ENCODE measurements at regions not wholly inside any gene's neighbourhood (a gene's known extent, or its start where the extent isn't known, plus 50 kb on each side); places are given as distances from the start of the nearest gene placed in this dataset.

DNA sequence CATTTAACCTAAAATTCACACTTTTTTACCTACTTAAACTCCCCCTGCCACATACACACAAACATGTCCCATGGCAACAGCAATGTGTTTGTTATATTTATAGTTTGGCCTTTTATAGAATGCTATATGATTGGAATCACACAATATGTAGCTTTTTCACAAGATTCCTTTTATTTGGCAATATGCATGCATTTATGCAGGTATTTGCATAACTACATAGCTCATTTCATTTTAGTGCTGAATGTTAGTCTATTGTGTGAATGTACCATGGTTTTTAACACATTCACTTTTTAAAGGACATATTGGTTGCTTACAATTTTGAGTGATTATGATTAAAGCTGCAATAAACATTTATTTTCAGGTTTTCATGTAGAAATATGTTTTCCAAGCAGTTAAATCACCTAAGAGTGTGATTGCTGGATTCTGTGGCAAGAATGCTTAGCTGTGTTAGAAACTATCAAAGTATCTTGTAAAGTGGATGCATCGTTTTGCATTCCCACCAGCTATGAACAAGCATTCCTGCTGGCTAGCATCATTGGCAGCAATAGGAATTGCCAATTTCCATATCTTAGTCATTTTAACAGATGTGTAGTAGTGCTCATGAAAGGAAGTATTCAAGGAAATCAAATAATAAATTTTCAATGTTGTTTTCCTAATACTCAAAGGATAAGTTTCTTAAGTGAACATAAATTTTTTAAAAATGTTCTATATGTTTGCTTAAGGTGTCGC is 557.0 kb downstream of the SLITRK1 start:
- no peak for DNase-seq

DNA sequence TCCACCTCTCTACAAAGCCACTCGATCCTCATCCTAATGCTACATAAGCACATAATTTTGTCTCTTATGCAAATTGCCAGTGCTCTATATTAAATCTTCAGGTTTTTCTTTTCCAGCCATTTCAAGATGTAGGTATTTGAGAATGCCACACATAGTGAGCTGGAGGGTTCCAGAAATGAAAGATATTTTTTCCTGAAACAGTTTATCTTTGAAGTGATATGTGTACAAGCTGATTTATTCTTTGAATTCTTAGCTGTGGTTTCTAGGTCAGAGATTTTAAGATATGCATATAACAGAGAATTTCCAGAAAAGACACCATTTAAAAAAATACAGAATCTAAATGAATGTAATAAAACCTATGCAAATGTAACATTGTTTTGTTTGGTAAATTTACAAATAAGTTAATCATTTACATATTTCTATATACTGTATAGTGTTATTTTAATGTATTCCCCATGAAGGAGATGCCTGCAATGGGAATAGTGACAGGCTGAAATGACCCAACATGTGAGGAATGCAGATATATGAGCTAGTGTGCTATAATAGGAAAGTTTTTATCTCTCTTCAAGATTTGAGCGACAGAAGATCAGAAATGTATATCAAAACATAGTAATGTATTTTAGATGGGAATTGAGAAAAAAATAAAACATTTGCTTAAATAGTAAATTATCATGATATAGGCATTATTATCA is 570.2 kb downstream of the SLITRK1 start:
- no peak for DNase-seq

DNA sequence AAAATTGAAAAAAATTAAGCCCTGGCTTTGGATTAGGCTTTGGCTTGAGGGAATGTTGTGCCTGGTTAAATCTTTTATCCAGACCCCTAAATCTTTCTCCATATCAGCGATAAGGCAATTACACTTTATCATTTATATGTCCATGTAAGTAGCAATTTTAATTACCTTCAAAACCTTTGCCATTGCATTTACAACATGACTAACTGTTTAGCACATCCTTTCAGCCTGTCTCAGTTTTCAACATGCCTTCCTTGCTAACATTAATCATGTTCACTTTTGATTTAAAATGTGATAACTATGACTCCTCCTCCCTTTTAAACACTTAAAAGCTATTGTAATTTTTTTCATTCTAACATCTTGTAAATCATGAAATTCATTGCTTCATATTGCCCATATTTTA is 583.7 kb downstream of the SLITRK1 start:
- no peak for DNase-seq

DNA sequence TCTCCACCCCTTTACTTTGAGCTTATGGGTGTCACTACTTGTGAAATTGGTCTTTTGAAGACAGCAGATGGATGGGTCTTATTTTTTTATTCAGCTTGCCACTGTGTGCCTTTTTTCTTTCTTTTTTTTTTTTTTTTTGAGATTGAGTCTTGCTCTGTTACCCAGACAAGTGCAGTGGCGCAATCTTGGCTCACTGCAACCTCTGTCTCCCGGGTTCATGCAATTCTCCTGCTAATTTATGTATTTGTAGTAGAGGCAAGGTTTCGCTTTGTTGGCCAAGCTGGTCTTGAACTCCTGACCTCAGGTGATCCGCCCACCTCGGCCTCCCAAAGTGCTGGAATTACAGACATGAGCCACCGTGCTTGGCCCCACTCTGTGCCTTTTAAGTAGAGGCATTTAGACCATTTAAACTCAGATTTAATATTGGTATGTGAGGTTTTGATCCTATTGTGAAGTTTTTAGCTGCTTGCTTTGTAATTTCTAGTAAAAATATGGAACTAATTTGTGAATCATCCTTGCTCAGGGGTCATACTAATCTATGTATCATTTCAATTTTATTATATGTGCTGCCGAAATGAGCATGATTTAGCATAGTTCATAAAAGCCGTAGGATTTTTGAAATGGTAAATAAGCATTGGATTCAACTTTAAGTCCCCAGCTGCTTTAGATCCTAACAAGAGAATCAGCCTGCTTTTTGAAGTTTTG is 584.5 kb downstream of the SLITRK1 start:
- no peak for DNase-seq

DNA sequence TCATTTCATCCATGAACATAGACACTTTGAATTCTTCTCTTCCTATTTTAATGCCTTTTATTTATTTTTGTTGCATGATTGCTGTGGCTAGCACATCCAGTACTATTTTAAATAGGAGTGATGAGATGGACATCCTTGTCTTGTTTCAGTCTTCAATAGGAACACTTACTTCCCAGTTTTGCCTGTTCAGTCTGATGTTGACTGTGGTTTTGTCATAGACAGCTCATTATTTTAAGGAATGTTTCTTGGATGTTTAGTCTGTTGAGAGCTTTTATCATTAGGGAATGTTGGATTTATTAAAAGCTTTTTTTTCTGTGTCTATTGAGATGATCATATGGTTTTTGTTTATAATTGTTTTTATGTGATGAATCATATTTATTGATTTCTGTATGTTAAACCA is 586.6 kb downstream of the SLITRK1 start:
- no peak for DNase-seq

DNA sequence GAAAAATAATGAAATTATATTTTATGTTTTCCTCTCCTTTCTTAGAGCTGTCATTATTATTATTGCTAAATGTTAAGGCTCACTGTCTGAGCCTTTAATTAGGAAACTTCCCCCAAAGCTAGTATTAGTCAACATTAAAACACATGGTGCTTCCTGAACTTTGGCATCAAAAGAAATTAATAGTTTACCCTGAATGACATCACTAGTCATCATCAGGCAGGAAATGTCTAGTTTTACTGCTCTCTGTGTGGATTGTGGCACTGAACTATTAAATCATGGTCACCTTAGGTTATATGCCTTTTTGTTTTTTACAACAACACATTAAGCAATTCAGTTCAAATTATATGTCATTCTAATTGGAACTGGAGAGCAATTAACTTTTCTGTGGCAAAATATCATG is 595.5 kb downstream of the SLITRK1 start:
- DNase-seq = no peak

DNA sequence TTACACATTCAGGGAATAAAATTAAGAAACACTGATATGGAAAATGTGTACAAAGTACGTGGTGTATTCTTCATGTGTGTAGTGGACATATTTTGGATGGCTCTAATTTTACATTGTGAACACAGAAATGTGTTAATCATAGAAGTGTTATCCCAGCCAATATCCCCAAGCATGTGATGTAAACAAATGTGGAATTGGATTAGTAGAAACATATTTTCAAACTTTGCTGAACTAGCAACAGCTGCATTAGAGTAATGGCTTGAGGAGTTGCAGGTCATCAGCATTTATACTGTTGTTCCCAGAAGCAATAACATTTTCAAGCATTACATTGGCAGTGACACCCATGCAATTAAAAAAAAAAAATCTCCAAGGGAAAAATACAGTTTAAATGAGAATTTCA is 600.6 kb downstream of the SLITRK1 start:
- no peak for DNase-seq

DNA sequence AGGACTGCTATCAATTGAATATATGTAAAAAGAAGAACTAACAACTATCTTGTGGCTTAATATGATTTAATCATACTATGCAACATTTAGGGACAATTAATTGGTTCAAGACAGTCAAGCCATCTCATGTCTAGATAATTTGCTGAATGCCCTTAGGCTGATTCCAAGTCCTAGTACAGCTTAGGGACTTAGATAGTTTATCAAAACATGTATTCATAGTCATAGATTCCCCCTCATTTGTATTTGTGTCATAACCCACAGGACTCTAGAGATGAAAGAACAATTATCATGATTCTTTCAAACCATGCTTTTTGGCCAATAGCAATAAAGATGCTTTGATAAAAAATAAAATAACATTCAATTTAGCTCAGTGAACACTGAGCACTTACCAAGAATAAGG is 607.6 kb downstream of the SLITRK1 start:
- no peak for DNase-seq

DNA sequence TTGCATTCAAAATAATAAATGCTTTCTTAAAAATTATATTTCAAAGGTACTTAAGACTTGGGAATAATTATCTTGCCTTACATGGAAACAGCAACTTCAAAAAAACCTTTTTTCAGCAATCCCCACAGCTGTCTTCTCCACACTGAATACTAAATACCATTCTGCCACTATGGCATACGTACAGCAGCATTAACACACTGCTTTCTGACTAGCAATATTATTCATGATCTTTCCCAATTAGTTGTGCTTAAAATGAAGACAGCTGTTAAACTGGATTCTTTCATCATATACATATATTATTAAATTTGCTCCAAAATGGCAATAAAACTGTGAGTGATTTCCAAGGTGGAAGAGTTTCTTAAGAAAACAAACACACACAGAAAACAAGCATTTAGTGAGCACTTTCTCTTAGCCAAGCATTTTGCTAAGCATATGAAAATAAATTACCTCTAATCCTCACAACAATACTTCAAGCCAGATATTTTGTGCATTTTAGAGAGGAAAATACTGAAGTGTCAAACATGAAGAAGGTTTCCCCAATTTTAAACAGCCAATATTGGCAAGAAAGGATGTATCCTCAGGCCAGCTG is 609.5 kb downstream of the SLITRK1 start:
- no peak for DNase-seq

DNA sequence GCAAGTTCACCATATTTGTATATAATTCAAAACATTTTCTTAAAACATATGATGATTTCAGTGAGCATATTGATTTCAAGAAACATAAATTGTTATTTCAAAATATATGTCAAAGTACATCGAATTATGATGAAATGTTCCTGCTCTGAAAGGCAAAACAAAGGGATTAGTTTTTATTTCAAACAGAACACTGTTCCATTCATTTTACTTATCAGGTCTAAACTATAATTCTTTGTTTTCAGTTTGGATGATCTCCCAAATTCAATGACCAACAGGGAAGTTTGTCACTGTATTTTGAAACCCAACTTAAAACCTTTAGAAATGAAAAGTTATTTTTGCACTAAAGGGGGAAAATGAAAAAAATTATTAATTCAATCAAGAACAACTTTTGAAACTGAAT is 610.2 kb downstream of the SLITRK1 start:
- DNase-seq = no peak

DNA sequence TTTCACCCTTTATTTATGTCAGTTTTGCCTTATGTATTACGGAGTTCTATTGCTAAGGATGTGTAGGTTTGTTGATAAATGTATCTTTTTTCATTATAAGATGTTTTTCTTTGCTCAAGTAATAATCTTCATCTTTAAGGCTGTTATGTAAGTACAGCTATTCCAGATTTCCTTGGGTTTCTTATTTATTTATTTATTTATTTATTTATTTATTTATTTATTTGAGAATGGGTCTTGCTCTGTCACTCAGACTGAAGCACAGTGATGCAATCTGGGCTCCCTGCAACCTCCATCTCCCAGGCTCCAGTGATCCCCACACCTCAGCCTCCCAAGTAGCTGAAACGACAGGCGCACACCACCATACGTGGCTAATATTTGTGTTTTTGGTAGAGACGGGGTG is 617.0 kb downstream of the SLITRK1 start:
- no peak for DNase-seq

DNA sequence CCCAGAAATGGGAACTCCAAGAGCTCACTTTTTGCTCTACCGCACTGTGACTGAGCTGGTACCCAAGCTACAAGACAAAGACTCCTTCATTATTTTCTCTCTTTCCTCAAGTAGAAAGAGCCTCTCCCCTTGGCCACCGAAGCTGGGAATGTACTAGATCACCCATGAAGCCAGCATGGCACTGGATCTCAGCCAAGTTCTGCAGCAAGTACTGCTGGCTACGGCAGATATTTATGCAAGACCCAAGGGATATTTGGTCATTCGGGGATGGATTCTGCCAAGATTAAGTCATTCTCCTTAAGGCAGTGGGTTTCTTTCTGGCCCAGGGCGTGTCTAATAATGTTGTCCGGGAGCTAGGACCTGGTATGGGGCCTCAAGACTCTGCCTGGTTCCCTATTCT is 633.5 kb downstream of the SLITRK1 start:
- no peak for DNase-seq

DNA sequence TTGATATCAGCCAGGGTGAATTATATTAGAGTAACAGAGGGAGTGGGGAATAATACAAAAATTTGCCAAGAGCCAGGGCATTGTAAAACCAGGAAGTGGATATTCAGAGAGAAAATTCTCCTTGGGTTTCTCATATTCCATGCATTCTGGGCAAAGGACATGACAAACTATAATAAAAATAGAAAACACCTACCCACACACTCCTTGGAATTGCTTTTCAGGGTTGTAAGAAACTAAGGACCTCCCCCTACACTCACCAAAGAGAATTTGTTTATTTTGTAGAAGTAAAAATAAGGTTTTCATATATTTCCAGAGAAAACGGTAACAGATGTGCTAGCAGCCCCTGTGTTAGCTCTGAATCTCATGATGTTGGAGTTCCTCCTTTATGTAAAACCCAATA is 649.6 kb downstream of the SLITRK1 start:
- DNase-seq = no peak

DNA sequence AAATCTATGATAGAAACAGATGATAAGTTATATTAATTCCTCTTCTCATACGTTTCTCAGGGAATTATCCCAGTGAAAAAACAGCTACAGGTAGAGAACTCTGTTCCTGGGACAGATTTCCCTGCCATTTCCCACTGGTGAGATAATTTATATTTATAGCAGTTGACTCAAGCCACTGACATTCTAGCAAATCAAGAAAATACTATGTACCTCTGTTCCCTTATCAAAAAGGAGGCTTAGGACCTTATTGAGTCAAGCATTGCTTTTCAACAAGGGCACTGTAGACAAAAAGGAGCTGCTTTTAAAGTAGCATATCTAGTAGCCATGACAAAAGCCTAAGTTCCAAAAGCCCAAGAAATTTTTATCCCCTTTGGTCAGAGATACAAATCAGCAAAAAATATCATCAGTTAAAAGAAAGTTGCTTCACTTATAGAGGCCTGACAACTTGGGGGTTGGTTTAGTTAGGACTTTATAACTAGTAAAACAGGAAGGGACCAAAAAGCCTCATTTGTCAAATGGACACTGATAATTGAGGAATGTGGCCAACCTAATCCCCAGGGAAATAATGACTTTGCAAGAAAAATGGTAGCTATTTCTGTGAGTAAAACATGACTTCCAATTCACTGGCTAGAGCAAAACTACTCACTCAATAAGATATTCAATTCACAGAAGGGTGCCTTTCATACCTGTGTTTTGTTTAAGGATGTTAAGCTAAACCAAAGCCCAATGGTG is 652.5 kb downstream of the SLITRK1 start:
- DNase-seq = no peak

DNA sequence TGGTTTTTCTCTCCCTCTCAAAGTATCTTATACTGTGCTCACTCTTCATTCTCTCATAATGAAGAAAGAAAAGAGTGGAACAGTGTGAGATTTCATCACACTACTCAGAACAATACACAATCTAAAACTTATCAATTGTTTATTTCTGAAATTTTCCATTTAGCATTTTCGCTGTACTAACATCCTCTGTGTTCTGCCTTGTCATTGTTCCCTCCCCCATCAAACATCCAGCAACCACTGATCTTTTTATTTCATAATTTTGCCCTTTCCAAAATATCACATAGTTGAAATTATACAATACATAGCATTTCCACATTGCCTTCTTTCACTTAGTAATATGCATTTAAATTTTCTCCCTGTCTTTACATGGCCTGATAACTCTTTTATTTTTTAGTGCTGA is 658.7 kb downstream of the SLITRK1 start:
- no peak for DNase-seq

DNA sequence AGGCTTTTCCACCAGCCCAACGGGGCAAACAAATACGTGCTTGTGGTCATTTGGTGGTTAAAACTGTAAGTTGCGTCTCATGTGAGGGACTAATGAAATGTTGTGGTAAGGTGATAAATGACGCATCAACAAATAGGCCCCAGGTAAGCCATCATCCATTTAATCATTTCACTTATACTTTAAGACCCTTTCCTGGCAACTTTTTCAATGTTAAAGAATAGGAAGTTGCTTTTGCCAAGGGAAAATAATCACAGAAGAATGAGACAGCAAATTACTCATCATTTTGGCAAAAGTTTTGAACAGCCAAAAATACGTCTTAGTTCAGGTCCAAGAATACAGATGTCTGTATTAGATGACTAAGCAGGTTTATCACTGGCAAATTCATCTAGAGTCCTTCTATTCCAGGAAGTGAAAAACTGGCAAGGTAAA is 660.4 kb downstream of the SLITRK1 start:
- no peak for DNase-seq

DNA sequence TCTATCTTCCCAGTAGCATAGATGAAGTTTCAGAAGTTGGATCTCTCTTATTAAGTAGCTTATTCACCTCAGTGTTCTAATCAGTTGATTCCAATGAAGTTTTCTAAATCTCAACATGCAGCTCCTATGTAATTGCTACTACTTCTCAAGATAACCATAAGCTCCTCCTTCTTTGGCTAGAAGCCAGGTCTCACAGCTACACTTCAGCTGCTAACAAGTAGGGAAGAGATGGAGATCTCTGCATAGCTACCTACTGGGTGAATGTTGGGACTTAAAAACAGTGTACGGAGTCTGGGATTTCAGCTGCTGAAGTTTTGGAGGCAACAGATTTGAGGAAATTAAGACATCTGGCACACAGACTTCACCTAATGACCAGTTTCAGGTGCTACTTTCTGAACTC is 661.0 kb downstream of the SLITRK1 start:
- DNase-seq = no peak

DNA sequence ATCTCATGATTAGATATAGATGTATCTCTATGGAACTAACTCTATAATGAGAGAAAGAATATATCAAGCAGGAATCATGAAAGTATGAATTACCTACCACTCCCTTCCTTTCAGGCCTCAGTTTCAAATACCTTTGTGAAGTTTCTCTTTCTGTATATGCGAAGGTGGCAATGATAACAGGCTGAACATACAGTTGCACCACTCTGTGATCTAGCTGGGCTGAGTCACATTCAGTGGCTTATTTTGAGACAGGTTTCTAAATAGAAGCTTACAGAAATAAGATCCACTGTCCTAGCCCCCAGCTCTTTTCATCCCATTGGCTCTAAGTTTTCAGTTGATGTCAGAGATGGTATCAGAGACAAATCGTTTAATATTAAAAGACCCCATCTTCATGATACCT is 662.0 kb downstream of the SLITRK1 start:
- DNase-seq = no peak

DNA sequence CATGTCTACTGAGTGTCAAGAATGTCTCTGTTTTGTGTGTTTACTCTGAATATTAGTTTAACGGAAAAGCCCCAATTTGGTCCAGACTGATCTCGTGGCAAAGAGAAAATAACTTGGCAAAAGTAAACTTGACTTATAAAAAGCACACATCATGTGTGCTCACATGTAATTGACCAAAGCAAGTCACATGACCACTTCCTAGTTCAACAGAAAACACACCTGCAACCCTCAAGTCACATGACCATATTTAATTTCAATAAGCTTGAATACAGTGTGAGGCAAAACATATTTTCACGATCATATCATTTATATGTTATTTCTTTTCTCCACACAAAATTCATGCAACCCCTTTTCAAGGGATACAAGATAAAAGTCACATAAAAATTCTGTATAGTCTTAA is 662.4 kb downstream of the SLITRK1 start:
- no peak for DNase-seq

DNA sequence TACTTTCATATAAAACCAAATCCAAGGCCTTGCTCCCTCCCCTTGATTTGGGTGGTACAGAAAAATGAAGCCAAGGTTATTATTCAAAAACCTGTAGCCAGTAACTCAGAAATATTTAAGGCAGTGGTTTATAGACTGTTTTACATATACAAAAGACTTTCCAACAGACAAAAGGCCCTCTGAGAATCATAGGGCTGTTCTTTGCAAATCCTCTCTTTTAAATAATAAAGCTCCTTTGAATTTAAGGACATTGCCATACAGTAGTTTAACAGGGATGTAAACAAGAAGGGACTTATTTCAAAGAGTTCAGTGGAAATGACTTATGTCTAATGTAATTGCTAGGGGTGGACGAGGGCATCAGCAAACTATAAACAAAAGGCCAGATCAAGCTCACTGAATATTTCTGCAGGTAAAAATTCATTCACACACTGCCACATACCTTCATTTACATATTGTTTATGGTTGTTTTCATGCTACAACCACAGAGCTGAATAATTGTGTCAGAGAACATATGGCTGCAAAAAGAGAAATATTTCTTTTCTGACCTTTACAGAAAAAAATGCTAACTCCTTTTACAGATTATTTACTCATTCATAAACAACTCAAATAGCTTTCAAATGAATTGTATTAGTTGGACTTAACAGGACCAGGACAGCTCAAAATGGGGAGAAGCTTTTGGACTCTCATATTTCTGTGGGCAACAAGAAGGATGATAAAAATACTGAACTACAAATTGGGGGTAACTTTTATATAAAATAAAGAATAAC is 665.6 kb downstream of the SLITRK1 start:
- no peak for DNase-seq

DNA sequence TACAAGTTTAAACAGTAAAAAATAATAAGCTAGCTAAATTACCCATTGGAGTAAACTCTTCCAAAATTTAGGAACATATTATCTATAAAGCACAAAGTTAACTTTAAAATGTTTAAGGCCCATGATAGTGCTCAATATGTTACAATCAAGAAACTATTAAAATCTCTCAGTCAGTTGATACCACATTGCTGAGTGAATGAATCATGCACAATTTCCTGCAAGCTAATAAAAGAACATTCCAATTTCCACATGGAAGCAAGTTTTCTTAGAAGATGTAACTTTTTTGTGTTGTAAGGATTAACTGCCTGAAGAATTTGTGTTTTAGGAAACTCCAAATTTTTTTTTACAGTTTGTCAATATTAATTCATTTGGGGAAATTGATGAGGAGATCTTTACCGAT is 666.6 kb downstream of the SLITRK1 start:
- DNase-seq = no peak

DNA sequence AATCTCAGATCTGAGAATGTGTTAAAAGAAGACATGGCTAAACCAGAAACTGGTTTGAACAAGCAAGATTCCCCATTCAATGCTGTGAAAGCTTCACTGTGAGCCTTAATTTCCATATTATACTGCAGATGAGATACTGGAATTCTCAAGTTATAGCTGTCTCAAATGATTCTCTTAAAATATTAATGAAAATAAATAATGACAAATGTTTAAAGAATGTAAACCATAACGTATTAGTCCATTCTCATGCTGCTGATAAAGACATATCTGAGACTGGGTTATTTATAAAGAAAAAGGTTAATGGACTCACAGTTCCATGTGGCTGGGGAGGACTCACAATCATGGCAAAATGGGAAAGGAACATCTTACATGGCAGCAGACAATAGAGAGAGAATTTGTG is 667.8 kb downstream of the SLITRK1 start:
- DNase-seq = no peak

All from AML-193 (cell line).